BLaER1 (cell line): ENCODE measurements at regions not wholly inside any gene's neighbourhood (a gene's known extent, or its start where the extent isn't known, plus 50 kb on each side); places are given as distances from the start of the nearest gene placed in this dataset.
"Not testable (repeated sequence)": the region's sequence is repeated elsewhere in the genome, so short reads cannot be mapped to it uniquely, and the experiment has no call there.

Experiments used
- H3K27ac ChIP-seq: shearing (Covaris generic); formaldehyde crosslinking; 2 replicates; pipeline ENCODE4 v1.8.1; 2022
- H3K27me3 ChIP-seq: shearing (Covaris generic); formaldehyde crosslinking; 2 replicates; pipeline ENCODE4 v1.8.1; 2022
- H3K36me3 ChIP-seq: shearing (Covaris generic); formaldehyde crosslinking; 2 replicates; pipeline ENCODE4 v1.8.1; 2022
- H3K4me1 ChIP-seq: shearing (Covaris generic); formaldehyde crosslinking; 2 replicates; pipeline ENCODE4 v1.8.1; 2022
- H3K4me2 ChIP-seq: shearing (Covaris generic); formaldehyde crosslinking; 2 replicates; pipeline ENCODE4 v1.8.1; 2022
- H3K4me3 ChIP-seq: shearing (Covaris generic); formaldehyde crosslinking; 2 replicates; pipeline ENCODE4 v1.8.1; 2022
- H3K9ac ChIP-seq: shearing (Covaris generic); formaldehyde crosslinking; 2 replicates; pipeline ENCODE4 v1.8.1; 2022
- H3K9me3 ChIP-seq: shearing (Covaris generic); formaldehyde crosslinking; 2 replicates; pipeline ENCODE4 v1.8.1; 2022
- H4K20me1 ChIP-seq: shearing (Covaris generic); formaldehyde crosslinking; 2 replicates; pipeline ENCODE4 v1.8.1; 2022
- Cebpa-rat ChIP-seq: shearing (Covaris generic); IDR thresholded peaks from 2 replicates; pipeline ENCODE4 v1.8.1; 2022

DNA sequence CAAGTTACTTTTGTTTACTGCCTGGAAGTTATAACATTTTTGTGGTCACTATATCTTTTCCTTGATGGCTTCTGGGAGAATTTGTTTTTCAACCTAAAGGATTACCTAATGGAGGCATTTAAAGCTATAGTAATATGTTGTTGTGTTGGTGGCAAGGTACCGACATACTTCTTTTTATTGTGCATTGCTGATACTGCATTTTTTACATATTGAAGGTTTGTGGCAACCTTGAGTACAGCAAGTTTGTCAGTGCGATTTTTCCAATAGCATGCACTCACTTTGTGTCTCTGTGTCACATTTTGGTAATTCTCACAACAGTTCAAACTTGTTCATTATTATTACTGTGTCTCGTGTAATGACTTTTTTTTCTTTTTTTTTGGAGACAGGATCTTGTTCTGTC lies 246.3 kb downstream of the LRRC70 start:
- Histone ChIP-seq H3K4me2 (no peak overlapping the region), H3K27ac (no peak overlapping the region), H3K27me3 (no peaks in the 10 kb centered on the region), H4K20me1 (no peaks in the 10 kb centered on the region), H3K36me3 (no peaks in the 10 kb centered on the region), H3K4me1 (no peaks in the 10 kb centered on the region), H3K9me3 (no peaks in the 10 kb centered on the region), H3K9ac (no peak overlapping the region), H3K4me3 (no peak overlapping the region)
- no peak for TF ChIP-seq Cebpa-rat

DNA sequence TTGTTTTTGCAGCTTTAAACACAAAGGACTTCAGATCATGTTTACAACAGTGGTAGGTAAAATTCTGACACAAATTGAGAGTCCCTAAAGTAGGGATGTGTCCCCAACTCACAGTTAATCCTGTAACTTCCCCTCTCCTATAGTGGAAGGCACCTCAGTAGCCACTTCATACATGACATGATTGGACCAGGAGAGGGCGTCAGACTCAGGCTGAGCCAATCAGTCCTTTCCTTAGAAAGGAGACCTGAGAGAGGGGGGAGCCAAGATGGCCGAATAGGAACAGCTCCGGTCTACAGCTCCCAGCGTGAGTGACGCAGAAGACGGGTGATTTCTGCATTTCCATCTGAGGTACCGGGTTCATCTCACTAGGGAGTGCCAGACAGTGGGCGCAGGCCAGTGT lies 238.4 kb downstream of the LRRC70 start:
- H3K36me3 ChIP-seq, H3K9me3 ChIP-seq, H3K4me3 ChIP-seq, H3K4me1 ChIP-seq, H3K27me3 ChIP-seq, H3K9ac ChIP-seq, H3K4me2 ChIP-seq, H4K20me1 ChIP-seq, H3K27ac ChIP-seq: not testable (repeated sequence)

DNA sequence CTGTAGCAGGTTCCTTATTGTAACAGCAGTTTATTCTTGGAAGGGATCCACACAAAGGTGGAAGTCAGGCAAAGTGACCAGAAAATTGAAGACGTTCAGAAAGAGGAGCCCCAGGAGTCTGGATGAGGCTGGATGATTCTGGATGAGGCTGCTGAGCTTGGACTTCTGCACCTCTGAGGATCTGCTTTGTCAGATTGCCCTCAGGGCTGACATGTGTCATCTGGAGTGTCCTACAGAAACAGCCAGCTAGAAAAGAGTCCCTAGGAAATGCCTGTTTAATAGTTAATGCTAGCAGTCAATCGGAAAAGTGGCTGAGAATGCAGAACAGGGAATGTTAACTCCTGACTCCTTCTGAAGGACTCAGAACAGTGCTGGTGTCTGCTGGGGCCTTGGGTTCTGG lies 236.4 kb downstream of the LRRC70 start:
- no peak overlapping the region for H3K9ac ChIP-seq
- TF ChIP-seq Cebpa-rat = no peak
- no peak overlapping the region for H3K4me3 ChIP-seq
- no peaks in the 10 kb centered on the region for H3K36me3 ChIP-seq
- no peak overlapping the region for H3K27ac ChIP-seq
- no peaks in the 10 kb centered on the region for H3K9me3 ChIP-seq
- no peaks in the 10 kb centered on the region for H4K20me1 ChIP-seq
- H3K4me2 ChIP-seq = no peak overlapping the region
- H3K4me1 ChIP-seq = no peaks in the 10 kb centered on the region
- H3K27me3 ChIP-seq = no peaks in the 10 kb centered on the region

DNA sequence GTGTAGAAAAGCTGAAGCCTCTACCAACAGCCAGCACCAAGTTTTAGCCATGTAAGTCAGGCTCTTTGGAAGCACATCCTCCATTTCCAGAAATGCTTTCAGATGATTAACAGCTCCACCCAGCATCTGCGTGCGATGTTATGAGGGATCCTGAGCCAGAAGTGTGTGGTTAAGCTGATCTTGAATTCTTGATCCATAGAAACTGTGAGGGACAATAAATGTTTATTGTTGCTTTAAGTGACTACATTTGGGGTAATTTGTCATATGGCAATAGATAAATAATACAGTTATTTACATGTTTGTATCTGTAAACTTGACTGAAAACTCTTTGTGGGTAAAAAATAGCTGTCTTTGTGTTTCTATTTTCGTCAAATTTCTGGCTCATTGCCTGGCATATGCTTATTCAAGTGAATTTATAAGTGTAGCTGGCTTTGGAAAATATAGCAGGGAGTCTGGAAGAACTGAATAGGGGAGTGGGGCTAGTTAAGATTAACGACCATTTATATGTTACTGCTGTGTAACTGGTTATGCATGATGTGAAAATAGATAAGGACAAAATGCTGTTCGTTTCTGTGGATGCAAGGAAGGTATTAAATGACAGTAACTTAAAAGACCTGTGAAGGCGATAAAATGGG lies 234.1 kb downstream of the LRRC70 start:
- Histone ChIP-seq H3K36me3 (no peaks in the 10 kb centered on the region), H3K4me2 (no peak overlapping the region), H3K4me3 (no peak overlapping the region), H3K9me3 (no peaks in the 10 kb centered on the region), H3K9ac (no peak overlapping the region), H3K27me3 (no peaks in the 10 kb centered on the region), H3K4me1 (no peaks in the 10 kb centered on the region), H4K20me1 (no peaks in the 10 kb centered on the region), H3K27ac (no peak overlapping the region)
- TF ChIP-seq Cebpa-rat = no peak

DNA sequence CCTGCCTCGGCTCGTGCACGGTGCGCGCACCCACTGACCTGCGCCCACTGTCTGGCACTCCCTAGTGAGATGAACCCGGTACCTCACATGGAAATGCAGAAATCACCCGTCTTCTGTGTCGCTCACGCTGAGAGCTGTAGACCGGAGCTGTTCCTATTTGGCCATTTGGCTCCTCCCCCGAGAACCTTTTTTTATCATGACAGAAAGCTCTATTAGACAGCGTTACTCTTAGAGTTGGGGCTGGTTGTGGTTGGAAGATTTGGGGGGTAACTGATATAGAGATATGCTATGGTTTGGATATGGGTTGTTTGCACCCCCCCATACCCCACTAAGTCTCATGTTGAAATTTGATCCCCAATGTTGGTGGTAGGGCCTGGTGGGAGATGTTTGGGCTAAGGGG lies 226.2 kb downstream of the LRRC70 start:
- not testable (repeated sequence) for H3K9ac ChIP-seq, H3K9me3 ChIP-seq, H3K27ac ChIP-seq, H4K20me1 ChIP-seq, H3K27me3 ChIP-seq, H3K36me3 ChIP-seq, H3K4me1 ChIP-seq, H3K4me2 ChIP-seq, H3K4me3 ChIP-seq

DNA sequence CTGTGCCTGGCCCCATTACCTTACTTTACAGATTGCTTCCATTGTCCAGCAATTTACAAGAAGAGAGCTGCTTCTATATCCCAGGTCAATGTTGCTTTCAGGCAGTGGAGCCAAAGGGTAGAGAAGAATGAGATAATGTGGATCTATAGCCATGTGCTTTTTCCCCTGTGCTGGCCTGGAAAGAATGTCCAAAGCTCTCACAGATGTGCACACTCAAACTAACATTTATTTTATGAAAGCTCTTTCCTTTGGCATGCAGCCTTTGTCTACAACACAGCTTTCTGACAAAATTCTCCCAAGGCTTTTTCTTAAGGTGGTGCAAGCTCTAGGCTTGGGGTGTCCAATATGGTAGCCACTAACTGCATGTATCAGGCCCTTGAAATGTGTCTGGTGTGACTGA lies 217.3 kb downstream of the LRRC70 start:
- H3K4me1 ChIP-seq = no peaks in the 10 kb centered on the region
- no peak overlapping the region for H3K4me3 ChIP-seq
- no peak overlapping the region for H3K27ac ChIP-seq
- no peak overlapping the region for H3K9ac ChIP-seq
- H3K9me3 ChIP-seq = peaks cover 33% of the 10 kb centered on the region
- H4K20me1 ChIP-seq = no peaks in the 10 kb centered on the region
- no peaks in the 10 kb centered on the region for H3K27me3 ChIP-seq
- no peak overlapping the region for H3K4me2 ChIP-seq
- H3K36me3 ChIP-seq = no peaks in the 10 kb centered on the region
- no peak for TF ChIP-seq Cebpa-rat

DNA sequence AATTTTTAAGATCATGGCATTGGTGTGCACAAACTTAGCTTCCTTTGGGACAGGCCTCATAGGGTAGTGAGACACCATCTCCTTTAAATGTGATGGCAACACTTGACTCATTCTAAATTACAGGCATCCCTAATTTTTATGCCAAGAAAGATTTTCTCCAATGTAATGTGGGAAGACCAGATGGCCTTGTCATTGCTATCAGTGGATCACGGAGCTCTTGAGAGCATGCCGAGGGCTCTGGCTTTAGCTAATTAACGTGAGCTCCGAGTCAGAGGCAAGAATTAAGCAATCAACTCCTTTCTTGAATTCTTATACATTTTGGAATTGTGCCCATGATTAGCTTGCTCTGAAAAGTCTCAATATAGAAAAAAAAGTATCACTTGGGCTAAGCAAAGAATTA lies 215.8 kb downstream of the LRRC70 start:
- peaks cover 33% of the 10 kb centered on the region for H3K9me3 ChIP-seq
- no peak overlapping the region for H3K4me2 ChIP-seq
- H4K20me1 ChIP-seq = no peaks in the 10 kb centered on the region
- TF ChIP-seq Cebpa-rat = no peak
- H3K4me1 ChIP-seq = no peaks in the 10 kb centered on the region
- H3K36me3 ChIP-seq = no peaks in the 10 kb centered on the region
- H3K4me3 ChIP-seq = no peak overlapping the region
- no peak overlapping the region for H3K9ac ChIP-seq
- no peaks in the 10 kb centered on the region for H3K27me3 ChIP-seq
- no peak overlapping the region for H3K27ac ChIP-seq

DNA sequence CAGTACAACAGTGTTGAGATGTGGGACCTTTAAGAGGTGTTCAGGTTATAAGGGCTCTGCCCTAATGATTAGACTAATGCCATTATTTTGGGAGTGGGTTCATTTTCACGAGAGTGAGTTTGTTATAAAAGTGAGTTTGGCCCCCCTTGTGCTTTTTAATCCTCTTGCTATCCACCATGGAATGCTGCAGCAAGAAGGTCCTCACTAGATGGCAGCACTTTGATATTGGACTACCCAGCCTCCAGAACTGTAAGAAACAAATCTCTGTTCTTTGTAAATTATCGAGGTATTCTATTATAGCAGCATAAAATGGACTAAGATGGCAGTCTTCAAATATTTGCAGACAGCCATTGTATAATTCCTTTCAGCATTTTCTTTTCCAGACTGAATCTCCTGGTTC lies 212.4 kb downstream of the LRRC70 start:
- no peak for TF ChIP-seq Cebpa-rat
- no peaks in the 10 kb centered on the region for H3K27me3 ChIP-seq
- H3K36me3 ChIP-seq = no peaks in the 10 kb centered on the region
- no peak overlapping the region for H3K27ac ChIP-seq
- H3K4me3 ChIP-seq = no peak overlapping the region
- peaks cover 7% of the 10 kb centered on the region for H3K9me3 ChIP-seq
- H3K4me1 ChIP-seq = no peaks in the 10 kb centered on the region
- no peak overlapping the region for H3K4me2 ChIP-seq
- H3K9ac ChIP-seq = no peak overlapping the region
- H4K20me1 ChIP-seq = no peaks in the 10 kb centered on the region

DNA sequence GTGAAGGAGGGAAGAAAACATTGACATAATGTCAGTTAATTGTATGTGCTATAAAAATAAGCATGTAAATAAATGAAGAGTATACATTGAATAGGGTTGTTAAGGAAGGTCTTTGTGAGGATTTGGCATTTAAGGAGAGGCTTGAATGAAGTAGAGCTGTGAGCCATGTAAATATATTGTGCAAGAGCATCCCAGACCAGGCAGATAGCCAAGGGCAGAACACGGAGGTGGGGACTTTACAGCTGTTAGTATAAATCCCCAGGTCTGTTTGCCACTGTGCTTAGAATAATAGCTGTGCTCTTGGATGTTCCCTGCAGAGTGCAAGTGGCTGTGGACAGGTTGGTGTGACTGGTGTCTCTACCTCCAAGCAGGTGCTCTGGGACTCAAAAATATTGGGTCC lies 211.7 kb downstream of the LRRC70 start:
- no peaks in the 10 kb centered on the region for H3K4me1 ChIP-seq
- no peak overlapping the region for H3K27ac ChIP-seq
- no peak overlapping the region for H3K9ac ChIP-seq
- H3K4me2 ChIP-seq = no peak overlapping the region
- H3K36me3 ChIP-seq = no peaks in the 10 kb centered on the region
- no peak for TF ChIP-seq Cebpa-rat
- H3K9me3 ChIP-seq = peaks cover under 1% of the 10 kb centered on the region; the same call in 1 of the 2 replicates
- H4K20me1 ChIP-seq = no peaks in the 10 kb centered on the region
- no peaks in the 10 kb centered on the region for H3K27me3 ChIP-seq
- H3K4me3 ChIP-seq = no peak overlapping the region

DNA sequence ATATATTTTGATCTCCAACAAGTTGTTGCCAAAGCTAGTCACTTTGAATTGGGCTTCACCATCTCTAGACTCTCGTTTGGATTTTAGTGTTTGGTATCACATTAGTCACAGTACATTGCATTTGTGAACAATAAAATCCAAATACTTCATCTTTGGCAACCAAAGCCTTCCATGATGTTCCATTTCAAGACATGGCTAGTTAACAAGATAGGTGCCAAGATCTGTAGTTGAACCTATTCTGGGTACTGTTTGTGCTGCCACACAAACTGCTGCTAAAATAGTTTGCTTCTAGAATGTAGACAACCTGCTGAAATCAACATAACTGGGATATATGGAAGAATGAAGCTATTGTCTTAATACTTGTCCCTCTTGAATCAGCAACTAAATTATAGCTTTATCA lies 207.5 kb downstream of the LRRC70 start:
- Histone ChIP-seq H3K36me3 (no peaks in the 10 kb centered on the region), H3K27ac (no peak overlapping the region), H3K4me2 (no peak overlapping the region), H3K9me3 (peaks cover 4% of the 10 kb centered on the region; the same call in 1 of the 2 replicates), H3K27me3 (no peaks in the 10 kb centered on the region), H3K9ac (no peak overlapping the region), H3K4me3 (no peak overlapping the region), H3K4me1 (peaks cover 9% of the 10 kb centered on the region), H4K20me1 (no peaks in the 10 kb centered on the region)
- no peak for TF ChIP-seq Cebpa-rat

DNA sequence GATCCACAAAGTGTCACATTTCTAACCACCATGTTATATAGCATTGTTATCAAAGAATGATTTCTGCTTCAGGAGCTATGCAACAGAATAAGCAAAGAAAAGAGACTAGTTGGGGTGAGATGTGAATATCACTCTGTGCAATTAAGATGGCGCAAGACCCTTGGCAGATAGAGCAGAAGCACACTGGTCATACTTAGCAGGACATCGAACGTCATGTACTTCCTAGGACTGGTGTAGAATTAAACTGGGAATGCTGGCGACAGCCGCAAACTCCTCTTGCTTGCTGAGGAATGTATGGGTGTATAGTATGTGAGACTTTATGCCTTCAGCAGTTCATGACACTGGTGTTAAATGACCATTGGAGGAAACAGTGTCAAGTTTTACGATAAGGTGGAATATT lies 207.0 kb downstream of the LRRC70 start:
- Histone ChIP-seq H3K9me3 (peaks cover 4% of the 10 kb centered on the region; the same call in 1 of the 2 replicates), H3K4me2 (no peak overlapping the region), H3K36me3 (no peaks in the 10 kb centered on the region), H3K9ac (no peak overlapping the region), H4K20me1 (no peaks in the 10 kb centered on the region), H3K27ac (no peak overlapping the region), H3K27me3 (no peaks in the 10 kb centered on the region), H3K4me3 (no peak overlapping the region), H3K4me1 (peaks cover 9% of the 10 kb centered on the region)
- no peak for TF ChIP-seq Cebpa-rat
